GM21528 (cell line): ENCODE measurements at regions not wholly inside any gene's neighbourhood (a gene's known extent, or its start where the extent isn't known, plus 50 kb on each side); places are given as distances from the start of the nearest gene placed in this dataset.
"Not testable (repeated sequence)": the region's sequence is repeated elsewhere in the genome, so short reads cannot be mapped to it uniquely, and the experiment has no call there.

Experiments
- ATAC-seq: cut with Tn5 transposase; IDR thresholded peaks from one replicate; pipeline ENCODE4 v1.9.1; 2021; ENCODE audit warnings: mild to moderate bottlenecking, moderate library complexity; ENCODE audit not compliant: unreplicated experiment, low FRiP score

DNA sequence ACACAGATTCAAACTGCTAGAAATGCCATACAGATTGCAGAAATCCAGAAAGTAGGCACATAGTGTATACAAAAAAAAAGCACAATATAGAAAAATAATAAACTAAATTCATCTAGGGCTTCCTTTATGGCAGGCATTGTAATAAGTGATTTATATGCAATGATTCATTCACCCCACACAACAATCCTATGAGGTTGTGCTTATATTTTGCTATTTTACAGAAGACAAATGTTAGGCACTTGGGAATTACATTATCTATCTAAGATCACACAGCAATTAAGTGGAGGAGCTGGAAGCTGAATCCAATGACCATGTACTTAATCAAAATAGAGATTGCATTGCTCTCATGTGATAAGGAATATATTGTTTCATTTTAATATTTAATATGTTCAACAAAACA, 225.7 kb upstream of the KCNK2 start:
- no peak for ATAC-seq

GRCh38 chr1:214857716-214858115, 224.8 kb upstream of the KCNK2 start:
- ATAC-seq = no peak

DNA sequence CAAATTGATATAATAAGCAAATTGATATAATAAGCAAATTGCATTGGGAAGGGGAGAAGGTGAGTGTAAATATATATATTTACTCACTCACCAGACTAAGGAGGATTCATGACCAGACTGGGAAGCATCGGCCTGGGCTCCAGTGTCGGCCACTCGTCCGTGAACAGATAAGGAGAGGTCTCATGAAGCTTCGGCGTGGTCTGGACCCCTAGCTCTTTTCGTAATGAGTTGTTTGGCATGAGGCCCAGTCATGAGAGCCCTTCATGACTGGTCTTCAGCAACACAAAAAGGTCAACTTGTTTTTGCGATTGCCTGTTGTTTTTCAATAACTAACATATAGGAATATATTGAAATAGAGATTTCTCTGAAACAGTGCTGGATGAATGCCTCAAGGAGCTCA, 222.9 kb upstream of the KCNK2 start:
- no peak for ATAC-seq

DNA sequence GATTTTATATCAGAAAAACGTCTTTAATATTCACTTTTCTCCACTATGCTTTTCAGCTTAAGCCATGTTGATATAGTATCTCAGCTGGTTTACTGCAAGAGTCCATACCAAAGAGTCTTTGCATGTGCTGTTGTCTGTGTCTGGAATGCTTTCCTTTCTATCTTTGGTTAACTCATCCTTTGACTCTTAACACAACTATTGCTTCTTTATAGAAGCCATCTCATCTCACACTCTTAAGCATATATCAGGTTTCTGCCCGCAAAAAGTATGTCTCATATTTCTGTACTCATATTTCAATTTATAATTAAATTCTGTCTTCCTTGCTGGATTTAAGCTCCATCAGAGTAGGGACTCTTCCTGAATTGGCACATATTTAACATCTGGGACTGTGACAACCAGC, 220.9 kb upstream of the KCNK2 start:
- ATAC-seq = no peak

GRCh38 chr1:214862421-214862820, 220.1 kb upstream of the KCNK2 start:
- ATAC-seq = no peak

- ATAC-seq = no peak
Measured at GRCh38 chr1:214864896-214865688, 217.4 kb upstream of the KCNK2 start.

DNA sequence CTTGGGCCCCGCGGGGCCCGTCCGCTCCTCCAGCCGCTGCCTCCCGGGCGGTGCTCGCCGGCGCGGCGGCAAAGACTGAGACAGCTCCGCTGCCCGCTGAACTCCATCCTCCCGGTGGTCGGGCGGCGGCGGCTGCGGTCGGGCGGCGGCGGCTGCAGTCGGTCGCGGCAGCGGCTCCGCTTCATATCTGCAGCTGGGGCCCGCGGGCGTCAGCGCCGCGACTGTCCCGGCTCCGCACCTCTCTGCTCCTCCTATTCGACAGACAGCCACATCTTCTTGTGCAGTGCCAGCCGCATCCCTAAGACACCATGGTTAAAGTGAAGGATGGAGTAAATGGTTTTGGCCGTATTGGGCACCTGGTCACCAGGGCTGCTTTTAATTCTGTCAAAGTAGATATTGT, 212.1 kb upstream of the KCNK2 start:
- not testable (repeated sequence) for ATAC-seq

DNA sequence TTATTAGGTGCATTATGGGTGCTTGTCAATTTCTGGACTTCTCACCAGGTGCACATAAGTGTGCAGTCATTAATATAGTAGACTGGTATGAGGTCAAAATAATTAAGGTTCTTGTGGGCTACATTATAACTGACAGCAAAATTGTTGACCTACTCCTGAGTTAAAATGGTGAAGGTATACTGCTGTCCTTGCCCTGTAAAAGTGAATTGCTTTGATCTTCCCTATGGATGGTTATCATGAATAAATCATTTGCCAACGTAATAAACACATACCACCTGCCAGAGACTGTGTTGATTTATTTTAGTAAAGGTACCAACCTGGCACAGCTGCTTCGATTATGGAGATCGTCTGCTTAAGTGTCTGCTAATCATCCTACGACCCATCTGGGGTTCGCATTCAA, 201.6 kb upstream of the KCNK2 start:
- no peak for ATAC-seq

DNA sequence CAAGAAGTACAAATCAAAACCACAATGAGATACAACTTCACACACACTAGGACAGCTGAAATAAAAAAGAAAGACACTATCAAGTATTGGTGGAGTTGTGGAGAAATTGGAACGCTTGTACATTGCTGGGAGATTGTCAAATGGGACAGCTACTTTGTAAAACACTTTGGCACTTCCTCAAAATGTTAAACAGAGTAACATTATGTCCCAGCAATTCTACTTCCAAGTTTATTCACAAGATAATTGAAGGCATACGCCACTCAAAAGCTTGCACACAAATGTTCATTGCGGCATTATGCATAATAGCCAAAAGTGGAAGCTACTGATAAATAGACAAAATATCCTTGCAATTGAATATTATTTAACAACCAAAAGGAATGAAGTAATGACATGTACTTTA, 199.9 kb upstream of the KCNK2 start:
- no peak for ATAC-seq

DNA sequence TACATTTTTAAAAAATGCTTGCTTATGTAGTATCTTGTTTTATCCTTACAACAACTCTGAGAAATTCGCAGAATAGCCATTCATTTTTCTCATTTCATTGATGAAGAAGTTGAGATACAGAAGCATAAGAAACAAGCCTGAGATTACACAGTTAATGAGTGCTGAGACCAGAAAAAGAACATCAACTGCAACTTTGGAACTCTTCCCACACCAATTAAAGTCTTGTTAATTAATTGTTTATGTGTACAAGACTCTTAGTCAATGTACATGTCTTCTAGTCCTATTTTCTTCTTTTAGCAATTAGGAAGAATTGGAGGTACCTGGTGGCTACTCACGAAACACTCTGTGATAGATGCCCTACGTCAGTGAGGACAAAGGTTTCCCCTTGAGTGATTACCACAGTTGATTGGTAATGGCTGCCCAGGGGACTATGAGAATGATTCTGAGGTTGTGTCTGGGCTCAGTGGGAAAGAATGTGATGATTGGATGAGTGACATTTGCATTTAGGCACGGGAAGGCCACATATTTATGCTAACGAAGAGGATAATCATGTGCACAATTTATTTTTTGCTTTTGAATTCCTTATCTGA, 187.4 kb upstream of the KCNK2 start:
- no peak for ATAC-seq

DNA sequence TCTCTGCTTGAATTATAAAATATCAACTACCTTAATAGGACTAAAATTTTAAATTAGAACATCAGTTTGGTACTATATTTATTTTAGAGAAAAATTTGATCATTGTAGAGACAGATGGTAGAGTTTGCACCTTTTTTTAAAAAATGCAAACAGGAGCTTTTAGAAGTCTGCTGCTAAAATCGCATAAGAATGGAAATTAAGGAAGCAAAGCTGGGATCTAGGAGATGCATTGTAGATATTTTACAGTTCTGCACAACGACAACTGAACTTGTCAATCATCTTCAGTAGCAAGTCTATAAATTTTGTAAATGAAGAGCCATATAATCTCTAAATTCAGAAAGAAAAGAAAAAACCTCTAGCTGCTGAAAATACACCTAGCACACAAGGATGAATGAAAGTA, 185.6 kb upstream of the KCNK2 start:
- ATAC-seq = no peak

DNA sequence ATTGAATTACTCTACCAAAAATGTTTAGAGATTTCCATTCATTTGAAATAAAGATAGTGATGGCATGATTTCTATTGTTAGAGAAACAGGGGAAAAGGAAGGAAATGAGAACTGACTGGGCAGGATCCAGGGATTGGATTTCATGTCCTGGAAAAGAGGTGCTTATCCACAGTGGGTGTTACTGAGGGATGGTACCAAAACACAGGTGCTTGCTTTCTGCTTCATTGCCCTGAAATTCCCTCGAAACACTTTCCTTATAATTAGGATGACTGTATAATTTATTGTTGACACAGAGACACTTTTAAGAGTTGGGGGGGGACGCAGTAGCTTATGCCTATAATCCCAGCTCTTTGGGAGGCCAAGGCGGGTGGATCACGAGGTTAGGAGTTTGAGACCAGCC, 185.0 kb upstream of the KCNK2 start:
- ATAC-seq = no peak

GRCh38 chr1:214898161-214898560, 184.4 kb upstream of the KCNK2 start:
- no peak for ATAC-seq

GRCh38 chr1:214898718-214899117, 183.8 kb upstream of the KCNK2 start:
- ATAC-seq = no peak

- no peak for ATAC-seq
Measured at GRCh38 chr1:214899908-214900460, 182.6 kb upstream of the KCNK2 start.

- ATAC-seq = no peak
Measured at GRCh38 chr1:214900590-214900989, 181.9 kb upstream of the KCNK2 start.

- no peak for ATAC-seq
Measured at GRCh38 chr1:214901718-214902117, 180.8 kb upstream of the KCNK2 start.

GRCh38 chr1:214902636-214903320, 179.8 kb upstream of the KCNK2 start:
- ATAC-seq = no peak

- no peak for ATAC-seq
Measured at GRCh38 chr1:214912127-214912526, 170.4 kb upstream of the KCNK2 start.

DNA sequence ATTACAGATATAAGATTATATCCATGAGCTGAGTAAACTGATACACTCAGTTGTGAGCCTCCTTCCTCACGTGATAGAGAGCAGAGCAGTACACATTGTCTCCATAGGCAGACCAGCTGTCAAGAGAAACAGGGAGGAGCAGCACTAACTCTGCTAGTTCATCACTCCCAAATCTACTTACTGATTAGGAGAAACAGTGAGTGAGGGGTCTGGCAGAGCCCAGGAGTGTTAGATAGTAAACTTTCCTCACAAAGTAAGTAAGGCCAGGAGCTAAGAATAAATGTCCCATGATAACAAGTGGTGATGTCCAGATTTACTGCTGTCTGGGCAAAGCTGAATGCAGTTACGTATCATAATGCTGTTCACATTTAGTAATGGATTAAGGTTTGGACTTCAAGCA, 168.6 kb upstream of the KCNK2 start:
- no peak for ATAC-seq

DNA sequence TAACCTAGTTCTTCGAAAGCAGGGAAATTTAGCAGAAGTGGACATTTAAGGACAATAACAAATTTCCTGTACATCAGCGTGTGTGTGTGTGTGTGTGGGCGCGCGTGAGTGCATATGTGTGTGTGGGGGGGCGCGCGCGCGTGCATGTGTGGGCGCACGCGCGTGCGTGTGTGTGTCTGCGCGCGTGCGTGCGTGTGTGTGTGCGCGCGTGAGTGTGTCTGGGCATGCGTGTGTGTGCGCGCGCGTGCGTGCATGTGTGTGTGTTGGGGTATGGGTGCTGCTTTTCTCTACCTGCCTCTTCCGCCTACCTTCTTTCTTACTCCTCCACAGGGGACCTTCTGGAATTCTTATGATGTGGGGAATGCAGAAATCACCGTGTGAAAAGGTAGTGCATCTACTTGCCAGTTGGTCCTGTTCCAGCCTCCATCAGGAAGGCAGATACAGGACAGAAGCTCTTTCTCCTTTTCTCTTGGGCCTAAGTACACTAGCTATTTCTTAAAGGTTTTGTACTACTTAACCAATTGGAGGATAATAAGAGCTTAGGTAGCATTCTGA, 165.4 kb upstream of the KCNK2 start:
- ATAC-seq = no peak
